Epithelial cell of proximal tubule (primary cell): ENCODE measurements at regions not wholly inside any gene's neighbourhood (a gene's known extent, or its start where the extent isn't known, plus 50 kb on each side); places are given as distances from the start of the nearest gene placed in this dataset.

ENCODE experiments used
- DNase-seq: peaks from one replicate; pipeline ENCODE4 v3.0.0-alpha.2; 2011; ENCODE audit warnings: low read depth
- H3K4me3 ChIP-seq: 2 replicates; pipeline ENCODE4 v1.5.1; 2011; ENCODE audit warnings: low read depth, mild to moderate bottlenecking, low read length
- CTCF ChIP-seq: conservative IDR thresholded peaks from 2 replicates; pipeline ENCODE4 v1.5.1; 2012; ENCODE audit warnings: low read depth, mild to moderate bottlenecking, low read length

GRCh38 chr13:34578471-34578870, 363.6 kb upstream of the NBEA start:
- no peak for DNase-seq
- no peak overlapping the region for H3K4me3 ChIP-seq
- TF ChIP-seq CTCF, result no peak

- no peak overlapping the region for H3K4me3 ChIP-seq
- DNase-seq, result no peak
- no peak for TF ChIP-seq CTCF
These were observed 363.2 kb upstream of the NBEA start for GRCh38 chr13:34578917-34579316.

- no peak for DNase-seq
- no peak overlapping the region for H3K4me3 ChIP-seq
- no peak for TF ChIP-seq CTCF
These were observed 358.9 kb upstream of the NBEA start for GRCh38 chr13:34583181-34583580.

- no peak for TF ChIP-seq CTCF
- no peak for DNase-seq
- no peak overlapping the region for H3K4me3 ChIP-seq
These were observed 354.5 kb upstream of the NBEA start for GRCh38 chr13:34587576-34587975.

GRCh38 chr13:34588362-34588761, 353.7 kb upstream of the NBEA start:
- H3K4me3 ChIP-seq, result no peak overlapping the region
- no peak for TF ChIP-seq CTCF
- no peak for DNase-seq

GRCh38 chr13:34589581-34589980, 352.5 kb upstream of the NBEA start:
- no peak for DNase-seq
- TF ChIP-seq CTCF, result no peak
- H3K4me3 ChIP-seq, result no peak overlapping the region

- H3K4me3 ChIP-seq, result no peak overlapping the region
- no peak for DNase-seq
- TF ChIP-seq CTCF, result no peak
These were observed 350.9 kb upstream of the NBEA start for GRCh38 chr13:34591129-34591528.
